IPS-18a (cell line): ENCODE measurements at regions not wholly inside any gene's neighbourhood (a gene's known extent, or its start where the extent isn't known, plus 50 kb on each side); places are given as distances from the start of the nearest gene placed in this dataset.

ENCODE experiments used
- H3K27ac ChIP-seq: one replicate; pipeline ENCODE4 v1.5.1; 2013; ENCODE audit warnings: low read length
- H3K27me3 ChIP-seq: one replicate; pipeline ENCODE4 v1.6.1; 2013; ENCODE audit warnings: mild to moderate bottlenecking, low read length; ENCODE audit not compliant: control insufficient read depth, insufficient read depth
- H3K36me3 ChIP-seq: one replicate; pipeline ENCODE4 v1.6.1; 2013; ENCODE audit warnings: low read depth, low read length; ENCODE audit not compliant: control insufficient read depth
- H3K4me1 ChIP-seq: one replicate; pipeline ENCODE4 v1.6.1; 2013; ENCODE audit warnings: low read depth, low read length; ENCODE audit not compliant: control insufficient read depth
- H3K4me3 ChIP-seq: one replicate; pipeline ENCODE4 v1.5.1; 2013; ENCODE audit warnings: low read length
- H3K9ac ChIP-seq: one replicate; pipeline ENCODE4 v1.6.1; 2013; ENCODE audit warnings: mild to moderate bottlenecking, low read length, moderate library complexity
- H3K9me3 ChIP-seq: one replicate; pipeline ENCODE4 v1.6.1; 2013; ENCODE audit warnings: low read depth, low read length; ENCODE audit not compliant: control insufficient read depth

DNA sequence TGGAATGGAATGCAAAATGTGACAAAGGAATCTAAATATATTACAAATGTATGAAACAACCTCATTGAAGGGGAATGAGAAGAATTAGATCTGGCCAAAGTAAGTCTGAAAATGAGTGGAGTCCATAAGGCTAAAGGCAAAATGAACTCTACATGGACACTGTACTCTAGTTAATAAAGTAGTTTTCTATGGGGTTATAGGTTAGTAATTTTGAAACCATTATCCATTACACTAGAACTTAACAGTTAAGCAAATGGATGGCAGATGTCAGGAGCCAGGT, 222.1 kb downstream of the NUAK1 start:
- Histone ChIP-seq H3K27ac (no peak overlapping the region), H3K4me1 (no peaks in the 10 kb centered on the region), H3K4me3 (no peak overlapping the region), H3K9me3 (no peaks in the 10 kb centered on the region), H3K9ac (no peak overlapping the region), H3K36me3 (no peaks in the 10 kb centered on the region), H3K27me3 (no peaks in the 10 kb centered on the region)

DNA sequence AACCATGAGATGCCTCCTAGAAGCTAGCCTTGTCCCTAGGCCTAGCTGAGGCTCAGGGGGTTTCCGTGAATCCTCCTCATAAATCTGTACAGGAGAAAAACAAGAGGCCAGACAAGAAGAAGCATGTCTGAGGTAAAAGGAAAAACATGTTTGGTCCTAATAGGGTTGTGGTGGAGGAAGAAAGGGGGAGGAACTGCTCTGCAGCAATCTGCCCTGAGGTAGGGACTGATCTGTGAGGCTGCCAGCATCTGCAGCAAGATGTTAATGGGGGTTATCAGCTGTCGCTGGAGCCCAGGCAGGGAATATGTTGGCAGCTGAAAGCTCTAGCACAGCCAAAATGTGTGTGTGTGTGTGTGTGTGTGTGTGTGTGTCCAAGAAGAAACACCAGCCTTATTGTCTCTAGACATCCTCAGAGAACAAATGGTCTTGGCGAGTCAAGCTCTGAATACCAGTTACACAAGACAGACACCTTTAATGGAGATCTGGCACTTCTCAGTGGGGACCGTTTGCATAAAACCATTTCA, 218.5 kb downstream of the NUAK1 start:
- Histone ChIP-seq H3K27ac (no peak overlapping the region), H3K4me3 (no peak overlapping the region), H3K9ac (no peak overlapping the region), H3K4me1 (no peaks in the 10 kb centered on the region), H3K36me3 (no peaks in the 10 kb centered on the region), H3K9me3 (no peaks in the 10 kb centered on the region), H3K27me3 (no peaks in the 10 kb centered on the region)

- H3K27me3 ChIP-seq = no peaks in the 10 kb centered on the region
- H3K27ac ChIP-seq = no peak overlapping the region
- no peaks in the 10 kb centered on the region for H3K4me1 ChIP-seq
- no peaks in the 10 kb centered on the region for H3K9me3 ChIP-seq
- H3K4me3 ChIP-seq = no peak overlapping the region
- H3K9ac ChIP-seq = no peak overlapping the region
- no peaks in the 10 kb centered on the region for H3K36me3 ChIP-seq
Measured at GRCh38 chr12:105921055-105921454, 217.7 kb downstream of the NUAK1 start.

DNA sequence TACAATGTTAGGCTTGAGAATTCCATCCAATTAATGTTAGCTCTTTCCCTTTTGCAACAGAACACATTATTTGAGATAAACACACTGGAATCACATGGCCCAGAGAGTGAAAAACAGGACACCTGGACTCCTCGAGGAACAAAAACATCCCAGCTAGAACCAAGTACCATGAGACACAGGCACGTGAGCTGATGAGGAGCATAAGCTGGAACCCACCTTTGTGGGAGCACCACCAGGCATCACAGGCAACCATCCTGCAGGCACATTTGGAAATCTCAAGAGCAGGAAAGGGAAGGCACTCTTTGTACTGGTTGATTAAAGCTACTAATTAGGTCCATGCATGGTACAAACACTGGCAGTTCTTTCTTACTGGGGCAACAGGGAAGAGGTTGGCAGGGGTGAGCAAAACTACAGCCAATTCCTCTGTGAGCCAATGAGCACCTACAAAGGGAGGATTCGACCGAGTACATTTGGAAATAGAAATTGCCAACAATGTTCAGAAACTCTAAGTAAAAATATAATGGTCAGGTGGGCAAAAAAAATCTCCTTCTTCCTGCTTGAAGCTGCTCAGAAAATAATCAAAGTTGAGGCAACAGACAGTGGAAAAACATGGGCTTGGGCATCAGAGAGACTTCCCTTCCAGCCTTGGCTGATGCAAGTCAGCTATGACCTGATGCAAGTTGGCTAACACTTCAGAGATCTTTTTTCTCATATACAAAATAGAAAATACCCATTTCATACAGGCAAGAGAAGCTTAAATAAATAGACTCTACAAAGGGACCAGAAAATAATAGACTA, 216.7 kb downstream of the NUAK1 start:
- no peaks in the 10 kb centered on the region for H3K36me3 ChIP-seq
- no peak overlapping the region for H3K4me3 ChIP-seq
- H3K9me3 ChIP-seq = no peaks in the 10 kb centered on the region
- no peak overlapping the region for H3K9ac ChIP-seq
- no peak overlapping the region for H3K27ac ChIP-seq
- H3K27me3 ChIP-seq = no peaks in the 10 kb centered on the region
- H3K4me1 ChIP-seq = no peaks in the 10 kb centered on the region

DNA sequence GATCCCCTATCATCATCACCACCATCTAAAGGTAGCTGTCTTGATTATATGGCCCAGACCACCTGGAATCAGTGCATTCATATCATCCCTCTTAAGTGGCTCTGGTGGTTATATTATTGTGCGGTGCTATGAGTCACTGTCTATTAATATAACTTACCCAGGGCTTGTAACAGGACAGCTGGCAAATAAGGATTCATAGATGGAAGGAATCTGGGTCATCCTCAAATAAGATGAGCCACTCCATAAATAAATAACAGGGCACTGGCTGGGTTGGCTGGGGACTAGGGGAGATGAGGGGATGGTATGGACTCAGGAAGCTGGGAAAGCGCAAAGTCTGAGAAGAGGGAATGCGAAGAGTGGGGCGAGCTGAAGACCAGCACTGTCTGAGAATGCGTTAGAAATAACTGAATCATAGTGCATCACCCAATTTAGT, 216.1 kb downstream of the NUAK1 start:
- H3K27ac ChIP-seq = no peak overlapping the region
- no peaks in the 10 kb centered on the region for H3K9me3 ChIP-seq
- no peaks in the 10 kb centered on the region for H3K36me3 ChIP-seq
- H3K4me1 ChIP-seq = no peaks in the 10 kb centered on the region
- H3K4me3 ChIP-seq = no peak overlapping the region
- H3K27me3 ChIP-seq = no peaks in the 10 kb centered on the region
- H3K9ac ChIP-seq = no peak overlapping the region

DNA sequence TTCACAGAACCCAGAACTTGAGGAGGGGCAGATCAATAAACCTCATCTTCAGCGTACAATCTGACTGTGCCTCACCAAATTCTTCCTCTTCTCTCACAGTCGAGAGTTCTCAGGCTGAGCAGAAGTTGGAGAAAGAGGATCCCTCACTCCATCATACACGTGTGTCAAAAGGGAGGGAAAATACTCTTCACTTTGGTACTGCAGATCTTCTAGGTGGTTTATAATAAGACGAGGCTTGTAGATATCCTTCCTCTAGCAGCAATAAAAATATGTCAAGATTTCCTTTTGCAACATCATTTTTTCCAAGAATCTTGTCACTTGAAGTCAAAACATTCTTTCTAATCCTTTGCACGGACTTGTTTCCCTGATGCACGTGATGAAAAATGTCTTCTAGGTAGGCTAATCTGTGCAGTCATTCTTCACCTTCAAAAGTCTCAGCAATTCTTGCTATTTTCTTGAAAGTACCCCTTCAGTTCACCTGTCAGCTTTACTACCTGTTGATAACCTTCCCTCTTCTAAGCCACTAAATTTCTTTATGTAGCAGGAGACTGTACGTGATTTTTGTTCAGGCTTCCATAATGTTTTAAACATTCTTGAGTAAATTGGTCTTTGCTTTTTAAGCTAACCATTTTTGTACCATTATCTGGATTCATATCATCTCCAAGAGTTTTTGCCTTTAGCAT, 214.1 kb downstream of the NUAK1 start:
- Histone ChIP-seq H3K4me1 (no peaks in the 10 kb centered on the region), H3K9ac (no peak overlapping the region), H3K27ac (no peak overlapping the region), H3K4me3 (no peak overlapping the region), H3K9me3 (no peaks in the 10 kb centered on the region), H3K36me3 (no peaks in the 10 kb centered on the region), H3K27me3 (no peaks in the 10 kb centered on the region)

DNA sequence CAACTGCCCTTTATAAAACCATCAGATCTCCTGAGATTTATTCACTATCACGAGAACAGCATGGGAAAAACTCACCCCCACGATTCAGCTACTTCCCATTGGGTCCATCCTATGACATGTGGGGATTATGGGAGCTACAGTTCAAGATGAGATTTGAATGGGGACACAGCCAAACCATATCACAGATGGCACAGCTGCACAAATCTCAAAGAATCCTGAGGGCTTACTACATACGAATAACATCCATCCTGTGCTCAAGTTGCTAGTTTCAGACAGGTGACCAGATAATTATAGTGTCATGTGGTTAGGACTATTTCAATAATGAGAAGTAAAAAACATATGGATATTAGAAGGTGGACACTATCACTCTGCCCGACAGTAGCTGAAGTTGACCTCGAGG, 211.2 kb downstream of the NUAK1 start:
- H3K4me3 ChIP-seq = no peak overlapping the region
- peaks cover 8% of the 10 kb centered on the region for H3K4me1 ChIP-seq
- H3K9me3 ChIP-seq = no peaks in the 10 kb centered on the region
- H3K9ac ChIP-seq = no peak overlapping the region
- no peaks in the 10 kb centered on the region for H3K27me3 ChIP-seq
- H3K27ac ChIP-seq = no peak overlapping the region
- no peaks in the 10 kb centered on the region for H3K36me3 ChIP-seq

GRCh38 chr12:105928436-105928835, 210.3 kb downstream of the NUAK1 start:
- Histone ChIP-seq H3K4me3 (no peak overlapping the region), H3K9ac (no peak overlapping the region), H3K27me3 (no peaks in the 10 kb centered on the region), H3K27ac (no peak overlapping the region), H3K4me1 (peaks cover 8% of the 10 kb centered on the region), H3K9me3 (no peaks in the 10 kb centered on the region), H3K36me3 (no peaks in the 10 kb centered on the region)

GRCh38 chr12:105929192-105929591, 209.6 kb downstream of the NUAK1 start:
- Histone ChIP-seq H3K4me1 (peaks cover 8% of the 10 kb centered on the region), H3K36me3 (no peaks in the 10 kb centered on the region), H3K27me3 (no peaks in the 10 kb centered on the region), H3K9me3 (no peaks in the 10 kb centered on the region), H3K27ac (no peak overlapping the region), H3K4me3 (no peak overlapping the region), H3K9ac (no peak overlapping the region)

GRCh38 chr12:105930557-105931503, 207.9 kb downstream of the NUAK1 start:
- Histone ChIP-seq H3K4me1 (peaks cover 8% of the 10 kb centered on the region), H3K27ac (no peak overlapping the region), H3K9me3 (no peaks in the 10 kb centered on the region), H3K36me3 (no peaks in the 10 kb centered on the region), H3K4me3 (no peak overlapping the region), H3K9ac (no peak overlapping the region), H3K27me3 (no peaks in the 10 kb centered on the region)

DNA sequence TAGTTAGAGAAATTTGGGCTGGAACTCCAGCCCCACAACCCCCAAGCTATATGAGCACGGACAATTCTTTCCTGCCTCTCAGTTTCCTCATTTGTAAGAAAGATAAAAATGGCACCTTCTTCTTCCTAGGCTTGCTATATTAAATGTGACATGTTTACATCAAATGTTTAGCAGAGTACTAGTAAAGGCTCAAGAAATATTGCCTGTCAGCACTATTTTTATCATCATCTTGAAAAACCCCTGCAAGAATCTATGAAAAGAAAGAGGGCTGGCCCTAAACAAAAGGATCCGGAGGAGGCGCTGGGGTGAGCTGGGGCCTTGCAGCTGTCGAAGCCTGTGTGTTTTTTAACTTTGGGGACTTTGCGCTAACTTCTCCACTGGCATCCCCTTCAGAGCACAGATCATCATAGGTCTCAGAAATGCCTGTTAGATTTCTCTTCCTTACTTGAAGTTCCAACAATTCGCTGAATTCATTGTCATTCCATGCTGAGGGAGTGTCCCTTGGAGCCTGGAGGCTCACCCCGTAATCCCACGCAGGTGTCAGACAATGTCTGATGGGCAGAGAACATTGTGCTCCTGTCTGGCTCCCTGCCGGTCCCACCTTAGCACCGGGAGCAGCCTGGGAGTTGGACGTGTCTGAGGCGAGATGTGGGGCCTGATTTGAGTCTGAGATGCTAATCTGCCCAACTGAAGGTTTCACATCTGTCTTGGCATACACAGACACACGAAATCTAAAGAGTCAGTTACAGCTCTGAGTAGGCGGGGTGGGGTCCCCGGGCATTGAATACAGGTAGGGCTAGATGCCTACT, 206.8 kb downstream of the NUAK1 start:
- Histone ChIP-seq H3K27ac (no peak overlapping the region), H3K4me1 (peaks cover 8% of the 10 kb centered on the region), H3K9ac (no peak overlapping the region), H3K27me3 (no peaks in the 10 kb centered on the region), H3K9me3 (no peaks in the 10 kb centered on the region), H3K4me3 (no peak overlapping the region), H3K36me3 (no peaks in the 10 kb centered on the region)
